ENCODE measurements at regions not wholly inside any gene's neighbourhood (a gene's known extent, or its start where the extent isn't known, plus 50 kb on each side); places are given as distances from the start of the nearest gene placed in this dataset.

- no peaks in the 10 kb centered on the region for H3K4me1 Mint-ChIP-seq
- DNase-seq (no peak), ATAC-seq (replicated peaks in 1 of 4) (no peak)
- H3K36me3 ChIP-seq (ENCODE audit: control insufficient read depth in 2 of 2, extremely low read depth in 1 of 2, insufficient read depth in 1 of 2, low read length in 1 of 2) = no peaks in the 10 kb centered on the region
- no peaks in the 10 kb centered on the region for H3K27me3 Mint-ChIP-seq
- WGBS (ENCODE audit: insufficient coverage) = no CpG with 5 or more reads among the region's 1 CpG
- H3K27me3 ChIP-seq (replicated peaks in 1 of 2; ENCODE audit: control insufficient read depth in 2 of 2, extremely low read depth in 1 of 2, insufficient read depth in 2 of 2, low read length in 1 of 2) = no peaks in the 10 kb centered on the region
- peaks cover 4 to 8% (median 7%) of the 10 kb centered on the region in 3 donors for H3K9me3 Mint-ChIP-seq
- ChIA-PET POLR2A (no interaction called here), CTCF (no interaction called here)
- no peaks in the 10 kb centered on the region for H3K36me3 Mint-ChIP-seq
- H3K9me3 ChIP-seq = no peaks in the 10 kb centered on the region
- no peak overlapping the region for H3K27ac Mint-ChIP-seq
- no peak overlapping the region for H3K4me3 ChIP-seq (ENCODE audit: control insufficient read depth in 1 of 2, extremely low read depth in 1 of 2, low read length in 1 of 2)
- no peak overlapping the region for H3K27ac ChIP-seq (ENCODE audit: low read length)
- no peak overlapping the region for H3K4me3 Mint-ChIP-seq
- H3K4me1 ChIP-seq (ENCODE audit: control insufficient read depth in 1 of 2, extremely low read depth in 1 of 2, insufficient read depth in 2 of 2, low read length in 2 of 2) = no peaks in the 10 kb centered on the region
Observed at GRCh38 chr11:29458252-29458651, 558.6 kb downstream of the KCNA4 start.

- Mint-ChIP-seq H3K36me3 (no peaks in the 10 kb centered on the region), H3K27ac (no peak overlapping the region), H3K27me3 (no peaks in the 10 kb centered on the region), H3K9me3 (peaks cover 4 to 7% (median 6%) of the 10 kb centered on the region in 3 donors), H3K4me3 (no peak overlapping the region), H3K4me1 (no peaks in the 10 kb centered on the region)
- Histone ChIP-seq H3K4me3 (ENCODE audit: control insufficient read depth in 1 of 2, extremely low read depth in 1 of 2, low read length in 1 of 2) (no peak overlapping the region), H3K27me3 (replicated peaks in 1 of 2; ENCODE audit: control insufficient read depth in 2 of 2, extremely low read depth in 1 of 2, insufficient read depth in 2 of 2, low read length in 1 of 2) (no peaks in the 10 kb centered on the region), H3K4me1 (ENCODE audit: control insufficient read depth in 1 of 2, extremely low read depth in 1 of 2, insufficient read depth in 2 of 2, low read length in 2 of 2) (no peaks in the 10 kb centered on the region), H3K9me3 (no peaks in the 10 kb centered on the region), H3K36me3 (ENCODE audit: control insufficient read depth in 2 of 2, extremely low read depth in 1 of 2, insufficient read depth in 1 of 2, low read length in 1 of 2) (no peaks in the 10 kb centered on the region), H3K27ac (ENCODE audit: low read length) (no peak overlapping the region)
- POLR2A ChIA-PET = no interaction called here
- no CpG with 5 or more reads among the region's 1 CpG for WGBS (ENCODE audit: insufficient coverage)
- CTCF ChIA-PET = no interaction called here
- ATAC-seq (replicated peaks in 1 of 4) (no peak), DNase-seq (no peak)
Observed at GRCh38 chr11:29452146-29452545, 564.7 kb downstream of the KCNA4 start.

- H3K36me3 Mint-ChIP-seq = no peaks in the 10 kb centered on the region
- ChIA-PET POLR2A (no interaction called here), CTCF (no interaction called here)
- ATAC-seq (replicated peaks in 1 of 4) = no peak
- no peaks in the 10 kb centered on the region for H3K4me1 ChIP-seq (ENCODE audit: control insufficient read depth in 1 of 2, extremely low read depth in 1 of 2, insufficient read depth in 2 of 2, low read length in 2 of 2)
- H3K27ac Mint-ChIP-seq = no peak overlapping the region
- H3K4me3 Mint-ChIP-seq = no peak overlapping the region
- 86% methylated on average over 2 of the region's 2 CpGs for WGBS (ENCODE audit: insufficient coverage)
- H3K36me3 ChIP-seq (ENCODE audit: control insufficient read depth in 2 of 2, extremely low read depth in 1 of 2, insufficient read depth in 1 of 2, low read length in 1 of 2) = no peaks in the 10 kb centered on the region
- no peaks in the 10 kb centered on the region for H3K27me3 Mint-ChIP-seq
- DNase-seq = no peak
- H3K9me3 ChIP-seq = no peaks in the 10 kb centered on the region
- peaks cover 5 to 15% (median 10%) of the 10 kb centered on the region in 3 donors for H3K9me3 Mint-ChIP-seq
- no peaks in the 10 kb centered on the region for H3K4me1 Mint-ChIP-seq
- H3K27ac ChIP-seq (ENCODE audit: low read length) = no peak overlapping the region
- no peak overlapping the region for H3K4me3 ChIP-seq (ENCODE audit: control insufficient read depth in 1 of 2, extremely low read depth in 1 of 2, low read length in 1 of 2)
- H3K27me3 ChIP-seq (replicated peaks in 1 of 2; ENCODE audit: control insufficient read depth in 2 of 2, extremely low read depth in 1 of 2, insufficient read depth in 2 of 2, low read length in 1 of 2) = no peaks in the 10 kb centered on the region
Observed at GRCh38 chr11:29449281-29450074, 567.4 kb downstream of the KCNA4 start.

- Histone ChIP-seq H3K4me1 (ENCODE audit: control insufficient read depth in 1 of 2, extremely low read depth in 1 of 2, insufficient read depth in 2 of 2, low read length in 2 of 2) (no peaks in the 10 kb centered on the region), H3K27ac (ENCODE audit: low read length) (no peak overlapping the region), H3K4me3 (ENCODE audit: control insufficient read depth in 1 of 2, extremely low read depth in 1 of 2, low read length in 1 of 2) (no peak overlapping the region), H3K27me3 (replicated peaks in 1 of 2; ENCODE audit: control insufficient read depth in 2 of 2, extremely low read depth in 1 of 2, insufficient read depth in 2 of 2, low read length in 1 of 2) (no peaks in the 10 kb centered on the region), H3K36me3 (ENCODE audit: control insufficient read depth in 2 of 2, extremely low read depth in 1 of 2, insufficient read depth in 1 of 2, low read length in 1 of 2) (no peaks in the 10 kb centered on the region), H3K9me3 (no peaks in the 10 kb centered on the region)
- Mint-ChIP-seq H3K9me3 (peaks cover 5 to 20% (median 14%) of the 10 kb centered on the region in 3 donors), H3K4me3 (no peak overlapping the region), H3K27ac (no peak overlapping the region), H3K36me3 (no peaks in the 10 kb centered on the region), H3K4me1 (no peaks in the 10 kb centered on the region), H3K27me3 (no peaks in the 10 kb centered on the region)
- POLR2A ChIA-PET = no interaction called here
- no peak for DNase-seq
- WGBS (ENCODE audit: insufficient coverage) = no CpG with 5 or more reads among the region's 3 CpGs
- CTCF ChIA-PET = interaction anchor here in 1 of 2 donors (0.6 kb wide), 1 partner anchor 419 kb away, joined by 3 read pairs; no protein-coding TSS in a partner anchor
- ATAC-seq (replicated peaks in 1 of 4) = no peak
Observed at GRCh38 chr11:29448246-29448877, 568.5 kb downstream of the KCNA4 start.

GRCh38 chr11:29447821-29448220, 569.0 kb downstream of the KCNA4 start:
- no peaks in the 10 kb centered on the region for H3K27me3 ChIP-seq (replicated peaks in 1 of 2; ENCODE audit: control insufficient read depth in 2 of 2, extremely low read depth in 1 of 2, insufficient read depth in 2 of 2, low read length in 1 of 2)
- Mint-ChIP-seq H3K27ac (no peak overlapping the region), H3K4me3 (no peak overlapping the region), H3K4me1 (no peaks in the 10 kb centered on the region), H3K9me3 (peaks cover 5 to 22% (median 14%) of the 10 kb centered on the region in 3 donors), H3K27me3 (no peaks in the 10 kb centered on the region), H3K36me3 (no peaks in the 10 kb centered on the region)
- no peaks in the 10 kb centered on the region for H3K4me1 ChIP-seq (ENCODE audit: control insufficient read depth in 1 of 2, extremely low read depth in 1 of 2, insufficient read depth in 2 of 2, low read length in 2 of 2)
- ChIA-PET POLR2A (no interaction called here), CTCF (interaction anchor here in 1 of 2 donors (0.6 kb wide), 1 partner anchor 418 kb away, joined by 3 read pairs; no protein-coding TSS in a partner anchor)
- no peak overlapping the region for H3K4me3 ChIP-seq (ENCODE audit: control insufficient read depth in 1 of 2, extremely low read depth in 1 of 2, low read length in 1 of 2)
- no peak overlapping the region for H3K27ac ChIP-seq (ENCODE audit: low read length)
- ATAC-seq (replicated peaks in 1 of 4) (no peak), DNase-seq (no peak)
- H3K36me3 ChIP-seq (ENCODE audit: control insufficient read depth in 2 of 2, extremely low read depth in 1 of 2, insufficient read depth in 1 of 2, low read length in 1 of 2) = no peaks in the 10 kb centered on the region
- no CpG with 5 or more reads among the region's 1 CpG for WGBS (ENCODE audit: insufficient coverage)
- H3K9me3 ChIP-seq = no peaks in the 10 kb centered on the region

GRCh38 chr11:29446132-29446531, 570.7 kb downstream of the KCNA4 start:
- POLR2A ChIA-PET = no interaction called here
- no peak overlapping the region for H3K27ac Mint-ChIP-seq
- H3K9me3 Mint-ChIP-seq = peaks cover 6 to 19% (median 14%) of the 10 kb centered on the region in 3 donors
- 89% methylated on average over 5 of the region's 7 CpGs for WGBS (ENCODE audit: insufficient coverage)
- ATAC-seq (replicated peaks in 1 of 4) = no peak
- H3K4me3 Mint-ChIP-seq = no peak overlapping the region
- no peaks in the 10 kb centered on the region for H3K27me3 ChIP-seq (replicated peaks in 1 of 2; ENCODE audit: control insufficient read depth in 2 of 2, extremely low read depth in 1 of 2, insufficient read depth in 2 of 2, low read length in 1 of 2)
- H3K27me3 Mint-ChIP-seq = no peaks in the 10 kb centered on the region
- no peaks in the 10 kb centered on the region for H3K9me3 ChIP-seq
- H3K4me1 ChIP-seq (ENCODE audit: control insufficient read depth in 1 of 2, extremely low read depth in 1 of 2, insufficient read depth in 2 of 2, low read length in 2 of 2) = no peaks in the 10 kb centered on the region
- CTCF ChIA-PET = no interaction called here
- no peak for DNase-seq
- H3K27ac ChIP-seq (ENCODE audit: low read length) = no peak overlapping the region
- no peaks in the 10 kb centered on the region for H3K36me3 Mint-ChIP-seq
- no peaks in the 10 kb centered on the region for H3K36me3 ChIP-seq (ENCODE audit: control insufficient read depth in 2 of 2, extremely low read depth in 1 of 2, insufficient read depth in 1 of 2, low read length in 1 of 2)
- H3K4me3 ChIP-seq (ENCODE audit: control insufficient read depth in 1 of 2, extremely low read depth in 1 of 2, low read length in 1 of 2) = no peak overlapping the region
- no peaks in the 10 kb centered on the region for H3K4me1 Mint-ChIP-seq
